ENCODE measurements at regions not wholly inside any gene's neighbourhood (a gene's known extent, or its start where the extent isn't known, plus 50 kb on each side); places are given as distances from the start of the nearest gene placed in this dataset.

GRCh38 chr11:23680488-23681230 is 816.2 kb upstream of the LUZP2 start:
- TF ChIP-seq CTCF (IDR thresholded peaks at IDR 0.05) (no peak), POLR2A (IDR thresholded peaks at IDR 0.05) (no peak)

All from esophagus squamous epithelium (tissue), 4 donors.